ENCODE measurements at regions not wholly inside any gene's neighbourhood (a gene's known extent, or its start where the extent isn't known, plus 50 kb on each side); places are given as distances from the start of the nearest gene placed in this dataset.

- H3K4me3 ChIP-seq (replicated peaks in 1 of 2; ENCODE audit: low read depth in 2 of 2, low read length in 2 of 2) = no peak overlapping the region
- no peak for DNase-seq (ENCODE audit: low read depth in 2 of 2)
- TF ChIP-seq CTCF (IDR thresholded peaks at IDR 0.05; ENCODE audit: low read depth, low read length) = no peak
Observed at GRCh38 chrX:149223854-149224253, 281.3 kb downstream of the IDS start.

GRCh38 chrX:149222040-149222439, 283.1 kb downstream of the IDS start:
- DNase-seq (ENCODE audit: low read depth in 2 of 2) = no peak

GRCh38 chrX:149221230-149221629, 283.9 kb downstream of the IDS start:
- no peak for TF ChIP-seq CTCF (IDR thresholded peaks at IDR 0.05; ENCODE audit: low read depth, low read length)
- H3K4me3 ChIP-seq (replicated peaks in 1 of 2; ENCODE audit: low read depth in 2 of 2, low read length in 2 of 2) = no peak overlapping the region
- DNase-seq (ENCODE audit: low read depth in 2 of 2) = no peak

More at GRCh38 chrX:149222040-149222439, 283.1 kb downstream of the IDS start:
- no peak for TF ChIP-seq CTCF (IDR thresholded peaks at IDR 0.05; ENCODE audit: low read depth, low read length)
- no peak overlapping the region for H3K4me3 ChIP-seq (replicated peaks in 1 of 2; ENCODE audit: low read depth in 2 of 2, low read length in 2 of 2)

- no peak overlapping the region for H3K4me3 ChIP-seq (replicated peaks in 1 of 2; ENCODE audit: low read depth in 2 of 2, low read length in 2 of 2)
- DNase-seq (ENCODE audit: low read depth in 2 of 2) = no peak
- no peak for TF ChIP-seq CTCF (IDR thresholded peaks at IDR 0.05; ENCODE audit: low read depth, low read length)
Observed at GRCh38 chrX:149213264-149213663, 291.8 kb downstream of the IDS start.

GRCh38 chrX:149208307-149208706, 296.8 kb downstream of the IDS start:
- TF ChIP-seq CTCF (IDR thresholded peaks at IDR 0.05; ENCODE audit: low read depth, low read length) = no peak
- H3K4me3 ChIP-seq (replicated peaks in 1 of 2; ENCODE audit: low read depth in 2 of 2, low read length in 2 of 2) = no peak overlapping the region
- DNase-seq (ENCODE audit: low read depth in 2 of 2) = no peak

GRCh38 chrX:149207518-149207917, 297.6 kb downstream of the IDS start:
- no peak overlapping the region for H3K4me3 ChIP-seq (replicated peaks in 1 of 2; ENCODE audit: low read depth in 2 of 2, low read length in 2 of 2)
- no peak for DNase-seq (ENCODE audit: low read depth in 2 of 2)
- TF ChIP-seq CTCF (IDR thresholded peaks at IDR 0.05; ENCODE audit: low read depth, low read length) = no peak

GRCh38 chrX:149205937-149206336, 299.2 kb downstream of the IDS start:
- no peak for DNase-seq (ENCODE audit: low read depth in 2 of 2)
- H3K4me3 ChIP-seq (replicated peaks in 1 of 2; ENCODE audit: low read depth in 2 of 2, low read length in 2 of 2) = no peak overlapping the region
- no peak for TF ChIP-seq CTCF (IDR thresholded peaks at IDR 0.05; ENCODE audit: low read depth, low read length)
